T-cell (primary cell): ENCODE measurements at regions not wholly inside any gene's neighbourhood (a gene's known extent, or its start where the extent isn't known, plus 50 kb on each side); places are given as distances from the start of the nearest gene placed in this dataset.

Experiments
- ATAC-seq, 4 experiments: fragments of 200-7000 bp in 3 of 4; fragments of 150-1000 bp in 1 of 4; cut with Tn5 transposase; replicated peaks in 1 of 4; 1 replicate in 3 of 4; 2 replicates in 1 of 4; pipeline ENCODE4 v1.10.0; 2021; ENCODE audit warnings: moderate library complexity in 3 of 4, mild to moderate bottlenecking in 2 of 4, moderate number of reproducible peaks in 1 of 4
- CTCF ChIA-PET, 2 donors: fragments of 300-600 bp; sonication (Branson Sonifier 250); formaldehyde crosslinking; loops; one replicate each; lab custom pipeline; 2022; ENCODE audit warnings: antibody characterized with exemption in 2 of 2; lab: Charles Lee
- POLR2A ChIA-PET, 2 donors: fragments of 300-600 bp; sonication (Branson Sonifier 250); formaldehyde crosslinking; loops; one replicate each; lab custom pipeline; 2022; ENCODE audit warnings: antibody characterized with exemption in 2 of 2; lab: Charles Lee
- DNase-seq, 35 experiments: peaks; one replicate each; pipeline versions ENCODE4 v3.0.0 to v3.0.0-alpha.2; 2013 to 2023
- H3K27ac ChIP-seq: one replicate; pipeline ENCODE4 v1.5.1; 2013; ENCODE audit warnings: low read length
- H3K27me3 ChIP-seq, 2 experiments: replicated peaks in 1 of 2; 1 replicate in 1 of 2; 2 replicates in 1 of 2; pipeline versions ENCODE4 v1.6.1 to v1.7.0; 2013; ENCODE audit warnings: low read length in 1 of 2, mixed read lengths in 1 of 2; ENCODE audit not compliant: control insufficient read depth in 2 of 2, insufficient read depth in 2 of 2; ENCODE audit errors: extremely low read depth in 1 of 2
- H3K36me3 ChIP-seq, 2 donors: 1 replicate in 1 of 2; 2 replicates in 1 of 2; pipeline versions ENCODE4 v1.6.1 to v1.7.0; 2013; ENCODE audit warnings: low read length in 1 of 2; ENCODE audit not compliant: control insufficient read depth in 2 of 2, insufficient read depth in 1 of 2; ENCODE audit errors: extremely low read depth in 1 of 2
- H3K4me1 ChIP-seq, 2 experiments: 1 replicate in 1 of 2; 2 replicates in 1 of 2; pipeline versions ENCODE4 v1.6.1 to v1.7.0; 2013; ENCODE audit warnings: low read length in 2 of 2, mixed read lengths in 1 of 2; ENCODE audit not compliant: insufficient read depth in 2 of 2, control insufficient read depth in 1 of 2; ENCODE audit errors: extremely low read depth in 1 of 2
- H3K4me3 ChIP-seq, 2 donors: 1 replicate in 1 of 2; 2 replicates in 1 of 2; pipeline versions ENCODE4 v1.5.1 to v1.7.0; 2013; ENCODE audit warnings: mild to moderate bottlenecking in 2 of 2, low read length in 1 of 2, moderate library complexity in 1 of 2; ENCODE audit not compliant: control insufficient read depth in 1 of 2; ENCODE audit errors: extremely low read depth in 1 of 2
- H3K9me3 ChIP-seq: 2 replicates; pipeline ENCODE4 v1.7.0; 2013
- H3K27ac Mint-ChIP-seq, 2 donors: one replicate each; pipeline ENCODE4 v1.8.0; 2020 to 2021; ENCODE audit warnings: mild to moderate bottlenecking in 2 of 2, mixed read lengths in 2 of 2
- H3K27me3 Mint-ChIP-seq, 2 donors: one replicate each; pipeline ENCODE4 v1.8.0; 2021 to 2022; ENCODE audit warnings: mixed read lengths in 2 of 2
- H3K36me3 Mint-ChIP-seq: one replicate; pipeline ENCODE4 v1.8.0; 2021; ENCODE audit warnings: mixed read lengths
- H3K4me1 Mint-ChIP-seq, 3 donors: one replicate each; pipeline ENCODE4 v1.8.0; 2020 to 2022; ENCODE audit warnings: mixed read lengths in 3 of 3, mild to moderate bottlenecking in 1 of 3
- H3K4me3 Mint-ChIP-seq, 3 donors: one replicate each; pipeline ENCODE4 v1.8.0; 2020 to 2022; ENCODE audit warnings: mild to moderate bottlenecking in 3 of 3, mixed read lengths in 3 of 3, moderate library complexity in 3 of 3
- H3K9me3 Mint-ChIP-seq, 3 donors: one replicate each; pipeline ENCODE4 v1.8.0; 2020 to 2022; ENCODE audit warnings: mixed read lengths in 3 of 3
- WGBS: methylation state at CpG from one replicate; pipeline ENCODE4 v1.1.5; 2013; ENCODE audit warnings: missing lambda C conversion rate; ENCODE audit not compliant: insufficient coverage; 5-methylcytosine and 5-hydroxymethylcytosine counted together

DNA sequence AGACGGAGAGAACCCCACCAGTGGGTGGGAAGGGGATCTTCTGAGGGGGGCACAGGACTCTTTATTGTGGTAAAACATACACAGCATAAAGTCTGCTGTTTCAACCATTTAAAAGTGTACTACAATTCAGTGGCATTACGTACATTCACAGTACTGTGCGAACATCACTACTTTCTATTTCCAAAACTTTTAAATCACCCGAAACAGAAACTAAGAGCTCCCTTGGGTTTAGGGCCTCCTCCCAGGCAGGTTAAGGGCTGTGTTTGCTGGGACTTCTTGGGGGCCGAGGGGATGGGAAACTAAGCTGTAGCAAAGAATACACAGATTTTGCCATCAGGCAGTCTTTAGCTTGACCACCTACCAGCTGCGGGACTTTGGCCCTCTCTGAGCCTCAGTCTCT lies 242.0 kb downstream of the HAUS1 start:
- H3K27me3 Mint-ChIP-seq: no peaks in the 10 kb centered on the region
- H3K27ac Mint-ChIP-seq: no peak overlapping the region
- ChIA-PET CTCF (no interaction called here), POLR2A (no interaction called here)
- no peak overlapping the region for H3K4me3 Mint-ChIP-seq
- peaks cover 6 to 23% of the 10 kb centered on the region in 2 experiments for H3K4me1 ChIP-seq
- peaks cover 18 to 36% (median 28%) of the 10 kb centered on the region in 3 donors for H3K4me1 Mint-ChIP-seq
- no CpG with 5 or more reads among the region's 6 CpGs for WGBS
- H3K36me3 Mint-ChIP-seq: no peaks in the 10 kb centered on the region
- no peaks in the 10 kb centered on the region for H3K36me3 ChIP-seq
- no peak overlapping the region for H3K4me3 ChIP-seq
- H3K9me3 ChIP-seq: no peaks in the 10 kb centered on the region
- peaks cover 0 to 11% of the 10 kb centered on the region in 2 experiments for H3K27me3 ChIP-seq
- H3K9me3 Mint-ChIP-seq: no peaks in the 10 kb centered on the region
- ATAC-seq (no peak), DNase-seq (no peak)
- H3K27ac ChIP-seq: no peak overlapping the region

DNA sequence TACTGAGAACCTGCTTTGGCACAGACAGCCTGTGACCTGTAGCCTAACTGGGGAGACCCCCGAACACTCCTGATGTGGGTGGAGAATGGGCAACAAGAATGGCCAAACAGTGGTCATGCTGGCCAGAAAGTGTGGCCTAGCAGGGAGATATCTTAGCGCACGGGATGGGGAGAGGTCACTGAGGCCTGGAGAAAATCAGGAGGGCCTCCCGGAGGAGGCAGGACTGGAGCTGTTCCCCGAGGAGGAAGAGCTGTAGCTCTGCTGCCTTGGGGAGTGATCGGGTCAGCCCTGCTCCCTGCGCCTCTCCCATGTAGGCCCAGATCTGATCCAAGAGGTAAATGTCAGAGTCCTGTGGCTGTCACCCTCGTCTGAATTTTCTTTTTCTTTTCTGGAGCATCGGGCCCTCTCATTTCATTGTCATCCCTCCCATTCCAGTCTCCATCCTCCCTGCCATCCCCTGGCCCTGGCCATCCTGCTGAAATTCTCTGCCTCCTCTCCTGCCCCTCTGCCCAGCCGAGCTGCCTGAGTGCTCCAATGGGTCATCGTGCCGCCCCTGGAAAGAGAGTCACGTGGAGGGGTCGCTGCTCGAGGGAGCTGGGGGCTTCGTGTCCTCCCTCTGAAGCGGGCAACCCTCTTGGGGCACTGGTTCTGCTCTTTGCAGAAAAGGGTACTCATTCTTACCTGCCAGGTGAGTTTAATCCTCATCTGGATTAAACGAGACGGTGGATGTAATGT lies 242.9 kb downstream of the HAUS1 start:
- peaks cover 6 to 23% of the 10 kb centered on the region in 2 experiments for H3K4me1 ChIP-seq
- H3K4me3 Mint-ChIP-seq: no peak overlapping the region
- H3K27ac Mint-ChIP-seq: no peak overlapping the region

DNA sequence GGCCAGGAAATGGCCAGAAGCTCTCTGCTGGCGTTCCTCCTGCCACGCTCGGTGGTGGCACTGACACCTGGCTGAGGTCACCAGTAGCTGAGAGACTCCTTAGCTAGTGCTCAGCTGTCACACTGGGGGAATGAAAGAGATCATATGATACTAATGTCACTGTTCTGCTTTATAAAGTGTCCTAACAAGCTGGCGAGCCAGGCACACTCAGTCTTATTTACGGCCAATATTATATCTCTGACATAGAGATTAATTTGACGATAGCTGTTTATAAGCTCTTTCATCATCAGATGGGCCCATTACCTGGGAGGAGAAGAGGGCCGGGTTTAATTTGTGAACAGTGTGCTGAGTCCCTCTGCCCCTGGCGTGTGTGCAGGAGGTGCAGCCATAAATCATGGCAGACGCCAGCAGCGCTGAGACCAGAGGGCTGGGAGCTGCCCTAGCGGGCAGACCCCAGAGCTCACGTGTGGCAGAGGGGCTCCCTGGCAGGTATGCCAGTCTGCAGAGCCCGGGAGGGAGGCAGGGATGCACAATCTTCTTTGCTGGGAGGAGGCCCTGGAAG lies 246.5 kb downstream of the HAUS1 start:
- CTCF ChIA-PET: no interaction called here
- no peak overlapping the region for H3K4me3 Mint-ChIP-seq
- H3K27ac Mint-ChIP-seq: no peak overlapping the region
- no peaks in the 10 kb centered on the region for H3K27me3 Mint-ChIP-seq
- H3K9me3 ChIP-seq: no peaks in the 10 kb centered on the region
- no peaks in the 10 kb centered on the region for H3K4me1 ChIP-seq
- H3K4me1 Mint-ChIP-seq: peaks cover 0 to 11% (median 6%) of the 10 kb centered on the region in 3 donors
- no peak for ATAC-seq
- no peaks in the 10 kb centered on the region for H3K36me3 Mint-ChIP-seq
- H3K36me3 ChIP-seq: no peaks in the 10 kb centered on the region
- DNase-seq: no peak
- no peak overlapping the region for H3K27ac ChIP-seq
- WGBS: 63% methylated on average over 9 of the region's 13 CpGs
- no peak overlapping the region for H3K4me3 ChIP-seq
- no peaks in the 10 kb centered on the region for H3K9me3 Mint-ChIP-seq
- no peaks in the 10 kb centered on the region for H3K27me3 ChIP-seq
- POLR2A ChIA-PET: interaction anchor here in 1 of 2 donors (0.6 kb wide), 1 partner anchor 12 kb away, joined by 3 read pairs; no protein-coding TSS in a partner anchor

More for the DNA sequence above, 242.9 kb downstream of the HAUS1 start:
- H3K4me3 ChIP-seq: no peak overlapping the region
- 88% methylated on average over 18 of the region's 19 CpGs for WGBS
- DNase-seq: no peak
- H3K9me3 Mint-ChIP-seq: no peaks in the 10 kb centered on the region
- peaks cover 18 to 36% (median 28%) of the 10 kb centered on the region in 3 donors for H3K4me1 Mint-ChIP-seq
- no peaks in the 10 kb centered on the region for H3K36me3 ChIP-seq
- no peaks in the 10 kb centered on the region for H3K9me3 ChIP-seq
- ChIA-PET CTCF (no interaction called here), POLR2A (no interaction called here)
- no peaks in the 10 kb centered on the region for H3K27me3 Mint-ChIP-seq
- H3K27ac ChIP-seq: no peak overlapping the region
- H3K27me3 ChIP-seq: peaks cover 0 to 11% of the 10 kb centered on the region in 2 experiments
- H3K36me3 Mint-ChIP-seq: no peaks in the 10 kb centered on the region
- no peak for ATAC-seq

DNA sequence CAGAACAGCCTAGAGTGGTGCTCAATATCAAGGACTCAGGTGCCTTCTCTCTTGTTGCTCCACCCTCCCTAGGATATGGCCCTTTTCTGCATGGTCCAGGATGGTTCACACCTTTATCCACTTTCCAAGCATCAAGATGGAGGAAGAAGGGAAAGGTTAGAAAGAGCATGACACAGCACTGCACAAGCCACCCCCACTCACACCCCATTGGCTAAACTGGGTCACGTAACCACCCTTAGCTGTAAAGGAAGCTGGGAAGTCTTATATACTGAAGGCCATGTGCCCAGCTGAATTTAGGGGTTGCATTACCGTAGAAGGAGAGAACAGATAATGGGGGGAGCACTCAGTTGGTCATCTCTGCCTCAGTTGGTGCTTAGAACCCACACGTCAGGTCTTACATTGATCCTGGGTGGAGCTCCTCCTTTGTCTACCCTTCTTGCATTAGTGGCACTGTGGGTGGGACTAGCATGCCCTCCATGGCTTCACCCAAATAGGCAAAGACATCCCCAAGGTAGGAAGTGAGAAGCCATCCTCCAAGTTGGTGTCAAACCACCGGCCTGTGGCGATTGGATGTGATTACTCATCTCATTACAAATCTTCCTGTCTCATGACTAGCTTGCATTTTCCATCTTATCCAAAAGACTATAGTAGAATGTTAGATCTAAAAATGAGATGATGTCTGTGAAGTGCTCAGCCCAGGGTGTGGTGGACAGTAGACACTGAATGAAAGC lies 248.5 kb downstream of the HAUS1 start:
- CTCF ChIA-PET: no interaction called here

DNA sequence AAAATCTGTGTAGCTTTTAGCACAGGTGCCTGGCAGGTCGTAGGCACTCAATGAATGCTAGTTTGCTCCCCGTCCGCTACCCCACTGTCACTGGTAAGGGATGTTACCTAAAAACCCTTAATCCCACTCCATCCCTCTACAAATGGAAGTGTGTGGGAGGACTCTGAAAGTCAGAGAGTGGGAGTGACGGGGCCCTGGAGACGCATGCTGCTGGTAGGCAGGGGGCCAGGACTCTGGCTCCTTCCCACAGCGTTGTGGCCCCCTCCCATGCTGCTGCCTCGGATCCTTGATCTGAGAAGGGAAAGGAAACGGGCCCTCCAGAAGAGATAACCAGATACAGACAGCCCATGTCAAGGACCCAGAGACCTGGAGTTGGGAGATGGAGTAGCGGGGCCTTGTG lies 249.3 kb downstream of the HAUS1 start:
- no peaks in the 10 kb centered on the region for H3K36me3 Mint-ChIP-seq
- ATAC-seq (no peak), DNase-seq (no peak)
- WGBS: 79% methylated on average over 3 of the region's 9 CpGs
- H3K4me3 Mint-ChIP-seq: no peak overlapping the region
- Histone ChIP-seq H3K4me3 (no peak overlapping the region), H3K9me3 (no peaks in the 10 kb centered on the region), H3K4me1 (no peaks in the 10 kb centered on the region), H3K27me3 (peaks cover 0 to 2% of the 10 kb centered on the region in 2 experiments), H3K36me3 (no peaks in the 10 kb centered on the region), H3K27ac (no peak overlapping the region)
- H3K27ac Mint-ChIP-seq: no peak overlapping the region
- no peaks in the 10 kb centered on the region for H3K4me1 Mint-ChIP-seq
- ChIA-PET POLR2A (interaction anchor here in 1 of 2 donors (0.6 kb wide), 1 partner anchor 453 kb away, joined by 3 read pairs; no protein-coding TSS in a partner anchor), CTCF (no interaction called here)
- H3K9me3 Mint-ChIP-seq: no peaks in the 10 kb centered on the region
- no peaks in the 10 kb centered on the region for H3K27me3 Mint-ChIP-seq

More for the DNA sequence above, 248.5 kb downstream of the HAUS1 start:
- no peak for ATAC-seq
- no peaks in the 10 kb centered on the region for H3K27me3 Mint-ChIP-seq
- H3K4me1 Mint-ChIP-seq: no peaks in the 10 kb centered on the region
- Histone ChIP-seq H3K27me3 (peaks cover 0 to 2% of the 10 kb centered on the region in 2 experiments), H3K4me3 (no peak overlapping the region), H3K36me3 (no peaks in the 10 kb centered on the region), H3K9me3 (no peaks in the 10 kb centered on the region), H3K27ac (no peak overlapping the region), H3K4me1 (no peaks in the 10 kb centered on the region)
- H3K27ac Mint-ChIP-seq: no peak overlapping the region
- no peak overlapping the region for H3K4me3 Mint-ChIP-seq
- 73% methylated on average over 1 of the region's 5 CpGs for WGBS
- H3K36me3 Mint-ChIP-seq: no peaks in the 10 kb centered on the region
- no peaks in the 10 kb centered on the region for H3K9me3 Mint-ChIP-seq
- no peak for DNase-seq
- POLR2A ChIA-PET: no interaction called here

DNA sequence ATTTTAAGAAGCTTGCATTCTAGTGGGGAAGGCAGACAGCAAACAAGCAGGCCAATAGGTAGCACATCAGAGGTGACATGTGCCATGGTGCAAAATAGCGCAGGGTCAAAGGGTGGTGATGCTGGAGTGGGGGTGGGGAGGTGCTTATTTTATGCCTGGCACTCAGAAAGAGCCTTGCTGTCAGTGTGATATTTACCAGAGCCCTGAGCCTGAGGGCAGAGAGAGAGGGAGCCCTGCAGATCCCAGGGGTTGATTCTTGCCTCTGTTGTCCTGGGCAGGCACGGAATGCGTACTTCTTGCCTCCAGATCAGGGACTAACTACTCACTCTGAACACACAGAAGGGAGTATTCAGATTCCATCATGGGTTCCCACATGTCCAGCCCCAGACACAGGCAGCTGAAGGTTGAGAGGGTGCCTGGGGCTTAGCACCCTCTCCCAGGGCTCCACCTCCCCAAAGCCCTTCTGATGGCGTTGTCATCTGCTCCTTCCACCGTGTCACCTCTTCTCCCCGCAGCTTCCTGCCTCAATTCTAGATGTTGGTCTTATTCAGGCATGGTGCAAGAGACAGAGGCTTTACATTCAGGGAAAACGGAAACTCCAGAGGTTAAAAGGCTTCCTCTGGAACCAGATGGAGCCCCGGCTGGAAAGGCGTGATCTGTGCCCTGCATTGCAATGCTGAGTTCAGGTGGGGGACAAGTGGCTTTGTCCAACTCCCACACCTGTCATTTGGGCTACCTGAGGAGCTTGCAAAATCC lies 252.3 kb downstream of the HAUS1 start:
- Histone ChIP-seq H3K27me3 (peaks cover 0 to 2% of the 10 kb centered on the region in 2 experiments), H3K4me1 (no peaks in the 10 kb centered on the region), H3K27ac (no peak overlapping the region), H3K9me3 (no peaks in the 10 kb centered on the region), H3K36me3 (no peaks in the 10 kb centered on the region), H3K4me3 (no peak overlapping the region)
- WGBS: 100% methylated on average over 1 of the region's 9 CpGs
- no peaks in the 10 kb centered on the region for H3K4me1 Mint-ChIP-seq
- POLR2A ChIA-PET: no interaction called here
- H3K36me3 Mint-ChIP-seq: peaks cover 5% of the 10 kb centered on the region
- H3K27me3 Mint-ChIP-seq: no peaks in the 10 kb centered on the region
- DNase-seq (no peak), ATAC-seq (no peak)
- H3K27ac Mint-ChIP-seq: no peak overlapping the region
- CTCF ChIA-PET: no interaction called here
- no peak overlapping the region for H3K4me3 Mint-ChIP-seq
- H3K9me3 Mint-ChIP-seq: peaks cover 4 to 9% (median 5%) of the 10 kb centered on the region in 3 donors
